ENCODE measurements at regions not wholly inside any gene's neighbourhood (a gene's known extent, or its start where the extent isn't known, plus 50 kb on each side); places are given as distances from the start of the nearest gene placed in this dataset.

- no peak overlapping the region for H3K9ac ChIP-seq (ENCODE audit: low read depth, low read length, poor library complexity, severe bottlenecking)
- H2AFZ ChIP-seq (ENCODE audit: low read length), result no peak overlapping the region
- no peaks in the 10 kb centered on the region for H4K20me1 ChIP-seq (ENCODE audit: insufficient read depth, low read length, poor library complexity, severe bottlenecking)
- TF ChIP-seq CTCF (conservative IDR thresholded peaks at IDR 0.05; ENCODE audit: low read length) (no peak), EZH2phosphoT487 (IDR thresholded peaks at IDR 0.05; ENCODE audit: borderline replicate concordance) (no peak)
- no peaks in the 10 kb centered on the region for H3F3A ChIP-seq (ENCODE audit: low read depth)
- H3K4me3 ChIP-seq (ENCODE audit: low read length, poor library complexity, severe bottlenecking), result no peak overlapping the region
- H3K79me2 ChIP-seq (ENCODE audit: insufficient read depth, low read length), result no peaks in the 10 kb centered on the region
- H3K9me2 ChIP-seq (replicated peaks; ENCODE audit: low read depth, low read length), result no peaks in the 10 kb centered on the region
- no peaks in the 10 kb centered on the region for H3K27me3 ChIP-seq (ENCODE audit: insufficient read depth, low read length, poor library complexity, severe bottlenecking)
- H3K36me3 ChIP-seq (ENCODE audit: insufficient read depth, low read length), result no peaks in the 10 kb centered on the region
- H3K4me2 ChIP-seq (ENCODE audit: low read depth, low read length, poor library complexity, severe bottlenecking), result no peak overlapping the region
- H3K4me1 ChIP-seq (ENCODE audit: insufficient read depth, low read length, poor library complexity, severe bottlenecking), result no peaks in the 10 kb centered on the region
- H3K9me3 ChIP-seq (ENCODE audit: insufficient read depth, low read depth, low read length), result no peaks in the 10 kb centered on the region
Observed at GRCh38 chr7:119783799-119784198, 489.2 kb upstream of the KCND2 start.

GRCh38 chr7:119802147-119802546 is 470.8 kb upstream of the KCND2 start:
- H2AFZ ChIP-seq (ENCODE audit: low read length), result no peak overlapping the region
- no peaks in the 10 kb centered on the region for H3K27me3 ChIP-seq (ENCODE audit: insufficient read depth, low read length, poor library complexity, severe bottlenecking)
- no peaks in the 10 kb centered on the region for H3K4me1 ChIP-seq (ENCODE audit: insufficient read depth, low read length, poor library complexity, severe bottlenecking)
- H3K9me2 ChIP-seq (replicated peaks; ENCODE audit: low read depth, low read length), result no peaks in the 10 kb centered on the region
- H3K4me3 ChIP-seq (ENCODE audit: low read length, poor library complexity, severe bottlenecking), result no peak overlapping the region
- TF ChIP-seq CTCF (conservative IDR thresholded peaks at IDR 0.05; ENCODE audit: low read length), result no peak
- TF ChIP-seq EZH2phosphoT487 (IDR thresholded peaks at IDR 0.05; ENCODE audit: borderline replicate concordance), result no peak
- H3K36me3 ChIP-seq (ENCODE audit: insufficient read depth, low read length), result no peaks in the 10 kb centered on the region
- H4K20me1 ChIP-seq (ENCODE audit: insufficient read depth, low read length, poor library complexity, severe bottlenecking), result peaks cover 3% of the 10 kb centered on the region
- no peaks in the 10 kb centered on the region for H3K9me3 ChIP-seq (ENCODE audit: insufficient read depth, low read depth, low read length)
- no peak overlapping the region for H3K4me2 ChIP-seq (ENCODE audit: low read depth, low read length, poor library complexity, severe bottlenecking)
- no peaks in the 10 kb centered on the region for H3F3A ChIP-seq (ENCODE audit: low read depth)
- no peaks in the 10 kb centered on the region for H3K79me2 ChIP-seq (ENCODE audit: insufficient read depth, low read length)
- H3K9ac ChIP-seq (ENCODE audit: low read depth, low read length, poor library complexity, severe bottlenecking), result no peak overlapping the region

GRCh38 chr7:119825091-119825655 is 447.8 kb upstream of the KCND2 start:
- H3K27me3 ChIP-seq (ENCODE audit: insufficient read depth, low read length, poor library complexity, severe bottlenecking), result no peaks in the 10 kb centered on the region
- H3F3A ChIP-seq (ENCODE audit: low read depth), result no peaks in the 10 kb centered on the region
- no peak overlapping the region for H3K9ac ChIP-seq (ENCODE audit: low read depth, low read length, poor library complexity, severe bottlenecking)
- H3K4me2 ChIP-seq (ENCODE audit: low read depth, low read length, poor library complexity, severe bottlenecking), result no peak overlapping the region
- no peaks in the 10 kb centered on the region for H3K9me3 ChIP-seq (ENCODE audit: insufficient read depth, low read depth, low read length)
- no peaks in the 10 kb centered on the region for H3K9me2 ChIP-seq (replicated peaks; ENCODE audit: low read depth, low read length)
- H3K36me3 ChIP-seq (ENCODE audit: insufficient read depth, low read length), result no peaks in the 10 kb centered on the region
- H2AFZ ChIP-seq (ENCODE audit: low read length), result no peak overlapping the region
- H3K79me2 ChIP-seq (ENCODE audit: insufficient read depth, low read length), result no peaks in the 10 kb centered on the region
- no peak overlapping the region for H3K4me3 ChIP-seq (ENCODE audit: low read length, poor library complexity, severe bottlenecking)
- H4K20me1 ChIP-seq (ENCODE audit: insufficient read depth, low read length, poor library complexity, severe bottlenecking), result no peaks in the 10 kb centered on the region
- TF ChIP-seq CTCF (conservative IDR thresholded peaks at IDR 0.05; ENCODE audit: low read length) (no peak), EZH2phosphoT487 (IDR thresholded peaks at IDR 0.05; ENCODE audit: borderline replicate concordance) (no peak)
- no peaks in the 10 kb centered on the region for H3K4me1 ChIP-seq (ENCODE audit: insufficient read depth, low read length, poor library complexity, severe bottlenecking)

Measured in Loucy (cell line).